Retinal pigment epithelial cell (primary cell): ENCODE measurements at regions not wholly inside any gene's neighbourhood (a gene's known extent, or its start where the extent isn't known, plus 50 kb on each side); places are given as distances from the start of the nearest gene placed in this dataset.

ENCODE experiments used
- DNase-seq: peaks from one replicate; pipeline ENCODE4 v3.0.0-alpha.2; 2010; ENCODE audit warnings: low read depth
- H3K4me3 ChIP-seq: 2 replicates; pipeline ENCODE4 v1.5.1; 2011; ENCODE audit warnings: mild to moderate bottlenecking, low read length, control low read depth, moderate library complexity
- TF ChIP-seq, protein P1 (sequence below): conservative IDR thresholded peaks from 2 replicates; pipeline ENCODE4 v1.5.1; 2011; ENCODE audit warnings: low read depth, low read length, control low read depth, inconsistent platforms

DNA sequence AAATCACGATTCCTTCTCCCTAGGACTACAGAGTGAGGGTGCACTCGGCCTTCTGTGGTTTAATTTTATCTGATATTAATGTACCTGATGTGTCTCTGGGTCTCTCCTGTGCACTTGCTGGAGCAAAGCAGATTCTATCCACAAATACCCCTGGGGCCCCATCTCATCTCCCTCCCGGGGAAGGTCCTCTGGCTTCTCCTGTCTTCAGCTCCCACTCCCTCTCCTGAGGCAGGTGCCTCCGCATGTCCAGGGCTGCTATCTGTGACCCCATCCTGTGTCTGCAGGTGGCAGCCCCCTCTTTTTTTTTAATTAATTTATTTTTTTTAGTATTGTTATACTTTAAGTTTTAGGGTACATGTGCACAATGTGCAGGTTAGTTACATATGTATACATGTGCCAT, 558.7 kb downstream of the BRD1 start:
- TF ChIP-seq, protein P1, sequence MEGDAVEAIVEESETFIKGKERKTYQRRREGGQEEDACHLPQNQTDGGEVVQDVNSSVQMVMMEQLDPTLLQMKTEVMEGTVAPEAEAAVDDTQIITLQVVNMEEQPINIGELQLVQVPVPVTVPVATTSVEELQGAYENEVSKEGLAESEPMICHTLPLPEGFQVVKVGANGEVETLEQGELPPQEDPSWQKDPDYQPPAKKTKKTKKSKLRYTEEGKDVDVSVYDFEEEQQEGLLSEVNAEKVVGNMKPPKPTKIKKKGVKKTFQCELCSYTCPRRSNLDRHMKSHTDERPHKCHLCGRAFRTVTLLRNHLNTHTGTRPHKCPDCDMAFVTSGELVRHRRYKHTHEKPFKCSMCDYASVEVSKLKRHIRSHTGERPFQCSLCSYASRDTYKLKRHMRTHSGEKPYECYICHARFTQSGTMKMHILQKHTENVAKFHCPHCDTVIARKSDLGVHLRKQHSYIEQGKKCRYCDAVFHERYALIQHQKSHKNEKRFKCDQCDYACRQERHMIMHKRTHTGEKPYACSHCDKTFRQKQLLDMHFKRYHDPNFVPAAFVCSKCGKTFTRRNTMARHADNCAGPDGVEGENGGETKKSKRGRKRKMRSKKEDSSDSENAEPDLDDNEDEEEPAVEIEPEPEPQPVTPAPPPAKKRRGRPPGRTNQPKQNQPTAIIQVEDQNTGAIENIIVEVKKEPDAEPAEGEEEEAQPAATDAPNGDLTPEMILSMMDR, result no peak
- no peak for DNase-seq
- H3K4me3 ChIP-seq, result no peak overlapping the region

DNA sequence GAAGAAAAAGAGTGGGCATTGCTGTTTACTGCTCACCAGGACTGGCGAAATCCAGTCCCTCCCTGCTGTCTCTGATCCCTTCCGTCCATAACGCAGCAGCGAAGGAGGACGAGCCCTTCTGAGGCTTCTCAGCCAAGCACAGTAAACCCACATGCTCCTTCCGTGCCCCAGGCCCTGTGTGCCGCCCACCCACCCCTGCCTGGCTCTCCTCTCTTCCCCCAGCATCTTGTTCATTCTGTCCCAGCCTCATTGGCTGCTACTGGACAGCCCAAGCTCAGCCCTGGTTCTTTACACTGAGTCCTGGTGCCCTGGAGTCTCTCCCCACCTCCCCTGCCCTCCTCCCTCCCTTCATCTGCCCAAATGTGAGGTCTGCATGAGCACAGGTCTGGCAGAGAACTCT, 559.7 kb downstream of the BRD1 start:
- no peak for DNase-seq
- no peak overlapping the region for H3K4me3 ChIP-seq
- TF ChIP-seq, protein P1, result no peak

DNA sequence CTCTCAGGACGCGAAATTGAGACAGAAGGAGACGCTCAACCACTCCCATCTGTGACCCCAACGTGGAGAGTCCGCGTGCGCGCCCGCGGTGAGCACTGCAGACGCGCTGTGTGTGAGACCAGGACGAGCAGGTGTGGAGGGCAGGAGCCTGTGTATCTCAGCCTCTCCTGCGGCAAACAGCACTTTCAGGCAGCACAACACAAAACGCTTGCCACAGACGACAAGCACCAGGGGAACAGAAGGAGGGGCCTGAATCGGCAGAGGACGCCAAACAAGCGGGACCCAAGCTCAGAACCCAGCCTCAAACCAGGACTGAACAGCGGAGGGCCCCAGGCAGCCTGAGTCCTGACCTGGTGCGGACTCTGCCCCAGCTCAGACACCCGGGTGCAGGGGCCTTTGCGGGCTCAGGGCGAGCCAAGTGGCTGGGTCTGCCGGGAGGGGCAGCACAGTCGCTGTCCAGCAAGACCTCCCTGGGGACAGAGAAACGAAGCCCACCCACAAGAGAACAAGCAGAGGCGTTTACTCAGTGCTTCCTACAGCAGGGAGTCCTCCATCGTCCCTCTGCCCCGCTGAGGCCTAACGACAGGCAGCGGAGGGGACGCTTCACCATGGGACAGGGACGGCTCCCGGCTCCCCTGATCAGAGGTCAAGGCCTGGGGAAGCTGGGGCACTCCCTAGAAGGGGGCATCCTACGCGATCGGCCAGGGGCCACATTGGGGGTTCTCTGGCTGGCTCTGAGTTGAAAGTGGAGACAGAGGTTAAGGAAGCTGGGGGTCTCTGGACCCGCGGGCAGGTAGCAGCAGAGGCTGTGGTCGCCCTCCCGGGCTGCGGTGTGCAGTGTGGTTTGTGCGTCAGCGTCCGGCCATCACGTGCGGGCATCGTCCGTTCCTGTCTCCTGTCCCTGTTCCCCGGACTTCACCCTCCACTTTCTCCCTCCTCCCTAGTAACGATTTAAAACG, 560.8 kb downstream of the BRD1 start:
- TF ChIP-seq, protein P1, result no peak
- no peak overlapping the region for H3K4me3 ChIP-seq
- DNase-seq, result no peak

DNA sequence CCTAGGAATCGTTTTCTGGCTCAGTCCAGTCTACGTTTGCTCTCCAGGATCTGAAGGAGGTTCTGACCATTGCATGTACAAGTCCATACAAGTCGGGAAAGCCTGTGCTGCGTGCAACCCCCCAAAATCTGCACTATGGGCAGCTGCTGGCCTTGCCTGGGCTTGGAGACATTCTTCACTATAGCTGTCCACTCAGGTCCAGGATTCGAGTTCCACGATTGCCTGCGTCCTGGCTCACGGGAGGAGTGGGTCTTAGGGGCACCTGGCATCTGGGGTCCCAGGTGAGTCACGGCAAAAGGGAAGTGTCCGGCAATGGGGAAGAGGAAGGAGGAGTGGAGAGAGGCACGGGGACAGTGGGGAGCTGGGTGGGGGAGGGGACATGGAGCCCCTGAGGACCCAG, 563.0 kb downstream of the BRD1 start:
- DNase-seq, result no peak
- TF ChIP-seq, protein P1, result no peak
- H3K4me3 ChIP-seq, result no peak overlapping the region

DNA sequence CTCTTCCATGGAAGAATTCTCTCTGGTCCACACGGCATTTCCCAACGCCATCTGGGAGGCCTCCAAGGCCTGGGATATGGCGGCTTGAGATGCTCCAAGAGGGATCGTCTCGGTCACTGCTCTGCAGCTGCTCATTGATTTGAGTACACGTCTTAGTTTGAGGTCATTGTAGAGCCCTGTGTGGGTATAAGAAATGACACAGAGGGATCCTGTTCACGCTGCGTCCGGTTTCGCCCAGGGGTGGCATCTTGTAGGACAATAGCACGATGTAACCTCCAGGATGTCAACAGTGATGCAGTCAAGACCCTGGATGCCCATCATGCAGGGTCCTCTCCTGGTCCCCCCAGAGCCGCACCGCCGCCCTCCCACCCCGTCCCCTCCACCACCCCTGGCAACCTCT, 564.6 kb downstream of the BRD1 start:
- DNase-seq, result no peak
- H3K4me3 ChIP-seq, result no peak overlapping the region
- TF ChIP-seq, protein P1, result no peak

DNA sequence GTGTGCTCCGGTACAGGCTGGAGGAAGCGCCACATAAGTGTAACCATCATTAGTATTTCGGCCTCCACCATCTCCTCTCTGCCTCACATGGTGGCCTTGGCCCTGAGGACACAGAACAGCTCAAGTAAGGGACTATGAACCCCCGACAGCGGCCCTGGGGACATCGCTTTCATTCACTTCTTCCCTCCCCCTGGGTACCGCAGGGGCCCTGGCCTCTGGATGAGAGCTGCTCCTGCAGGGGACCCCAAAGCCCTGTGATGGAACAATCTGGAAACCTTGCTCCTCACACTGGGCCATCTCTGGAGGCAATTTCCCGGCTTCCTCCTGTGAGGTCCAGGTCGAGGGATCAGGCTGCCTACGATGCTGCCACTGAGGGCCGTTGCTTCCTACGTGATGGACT, 565.5 kb downstream of the BRD1 start:
- no peak for DNase-seq
- TF ChIP-seq, protein P1, result no peak
- no peak overlapping the region for H3K4me3 ChIP-seq

DNA sequence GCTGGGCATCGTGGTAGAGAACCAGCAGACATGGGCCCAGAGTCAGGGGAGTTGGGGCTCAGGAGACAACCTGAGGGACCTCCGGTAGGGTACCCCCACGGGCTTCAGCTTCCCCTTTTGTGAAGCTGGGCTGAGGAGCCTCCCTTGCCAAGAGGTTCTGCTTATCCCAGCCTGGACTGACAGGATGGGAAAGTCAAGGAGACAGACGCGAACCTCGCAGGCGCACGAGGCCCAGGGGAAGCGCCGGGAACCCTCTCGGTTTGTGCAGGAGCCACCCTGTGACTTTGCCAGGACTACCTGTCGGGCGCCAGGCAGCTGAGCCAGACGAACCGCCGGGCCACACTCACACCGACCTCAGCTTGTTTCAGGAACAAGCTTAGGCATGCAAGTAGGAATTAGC, 566.1 kb downstream of the BRD1 start:
- TF ChIP-seq, protein P1, result no peak
- DNase-seq, result no peak

More for the DNA sequence above, 566.1 kb downstream of the BRD1 start:
- H3K4me3 ChIP-seq, result no peak overlapping the region
